Fibroblast of lung (primary cell): ENCODE measurements at regions not wholly inside any gene's neighbourhood (a gene's known extent, or its start where the extent isn't known, plus 50 kb on each side); places are given as distances from the start of the nearest gene placed in this dataset.

Experiments used
- DNase-seq, 2 donors: peaks; one replicate each; pipeline versions ENCODE4 v3.0.0 to v3.0.0-alpha.2; 2010; ENCODE audit warnings: low read depth in 2 of 2
- H2AFZ ChIP-seq: 2 replicates; pipeline ENCODE4 v1.5.1; 2012; ENCODE audit warnings: low read length, control low read depth, inconsistent platforms
- H3K27ac ChIP-seq: 2 replicates; pipeline ENCODE4 v1.5.1; 2011; ENCODE audit warnings: low read length, control low read depth; ENCODE audit not compliant: insufficient read depth
- H3K27me3 ChIP-seq: 2 replicates; pipeline ENCODE4 v1.5.1; 2011; ENCODE audit warnings: mild to moderate bottlenecking, low read length; ENCODE audit not compliant: control insufficient read depth, insufficient read depth
- H3K36me3 ChIP-seq: 2 replicates; pipeline ENCODE4 v1.5.1; 2011; ENCODE audit warnings: low read length; ENCODE audit not compliant: control insufficient read depth, insufficient read depth
- H3K4me1 ChIP-seq: 2 replicates; pipeline ENCODE4 v1.5.1; 2011; ENCODE audit warnings: low read length; ENCODE audit not compliant: control insufficient read depth, insufficient read depth; ENCODE audit errors: extremely low read depth
- H3K4me2 ChIP-seq: 2 replicates; pipeline ENCODE4 v1.5.1; 2011; ENCODE audit warnings: low read length, control low read depth; ENCODE audit not compliant: insufficient read depth; ENCODE audit errors: extremely low read depth
- H3K4me3 ChIP-seq, 4 experiments: fragments of 200-600 bp in 1 of 4; sonication (generic) in 1 of 4; replicated peaks in 1 of 4; 2 replicates each; pipeline ENCODE4 v1.5.1; 2011 to 2016; ENCODE audit warnings: low read length in 4 of 4, low read depth in 3 of 4, mild to moderate bottlenecking in 3 of 4, control low read depth in 2 of 4, inconsistent platforms in 1 of 4, mixed read lengths in 1 of 4; ENCODE audit not compliant: insufficient read depth in 1 of 4; ENCODE audit errors: control extremely low read depth in 1 of 4
- H3K79me2 ChIP-seq: 2 replicates; pipeline ENCODE4 v1.5.1; 2012; ENCODE audit warnings: mild to moderate bottlenecking, low read length, inconsistent platforms; ENCODE audit not compliant: control insufficient read depth, insufficient read depth
- H3K9ac ChIP-seq: 2 replicates; pipeline ENCODE4 v1.5.1; 2011; ENCODE audit warnings: mild to moderate bottlenecking, low read length, control low read depth; ENCODE audit not compliant: insufficient read depth
- H3K9me3 ChIP-seq: 2 replicates; pipeline ENCODE4 v1.5.1; 2012; ENCODE audit warnings: low read depth, low read length; ENCODE audit not compliant: control insufficient read depth, insufficient read depth
- H4K20me1 ChIP-seq: 2 replicates; pipeline ENCODE4 v1.5.1; 2011; ENCODE audit warnings: low read length; ENCODE audit not compliant: control insufficient read depth, insufficient read depth; ENCODE audit errors: extremely low read depth
- EZH2 ChIP-seq: IDR thresholded peaks from 2 replicates; pipeline ENCODE4 v1.5.1; 2012; ENCODE audit warnings: low read length, control low read depth, mild to moderate bottlenecking; ENCODE audit errors: missing control alignments
- TF ChIP-seq, protein P1 (sequence below), 2 donors: IDR thresholded peaks in 1 of 2; conservative IDR thresholded peaks in 1 of 2; 1 replicate in 1 of 2; 2 replicates in 1 of 2; pipeline ENCODE4 v1.5.1; 2011 to 2012; ENCODE audit warnings: low read length in 2 of 2, control low read depth in 1 of 2, inconsistent platforms in 1 of 2, low read depth in 1 of 2, mild to moderate bottlenecking in 1 of 2

DNA sequence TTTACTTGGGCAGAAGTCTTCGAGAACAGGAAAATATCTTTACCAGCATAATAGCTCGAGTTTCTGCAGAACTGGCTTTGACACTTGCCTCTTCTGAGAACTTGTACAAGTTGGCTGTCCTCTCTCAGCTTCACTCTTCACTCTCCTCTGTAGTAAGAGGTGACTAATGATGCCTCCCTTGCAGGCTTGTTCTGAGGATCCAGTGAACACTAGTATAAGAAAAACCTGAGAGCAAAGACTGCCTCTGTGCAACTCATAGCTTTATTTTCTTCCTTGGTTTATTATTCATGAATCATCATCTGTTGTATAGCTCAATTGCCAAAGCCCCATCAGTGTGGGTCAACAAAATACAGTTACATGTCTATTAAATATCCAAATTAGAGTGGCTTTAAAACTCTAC is 266.7 kb upstream of the CLNK start:
- Histone ChIP-seq H3K9me3 (no peaks in the 10 kb centered on the region), H2AFZ (no peak overlapping the region), H3K4me2 (no peak overlapping the region), H3K27me3 (no peaks in the 10 kb centered on the region), H3K4me3 (no peak overlapping the region), H3K36me3 (no peaks in the 10 kb centered on the region), H3K27ac (no peak overlapping the region), H4K20me1 (no peaks in the 10 kb centered on the region), H3K4me1 (no peaks in the 10 kb centered on the region), H3K79me2 (no peaks in the 10 kb centered on the region), H3K9ac (no peak overlapping the region)
- DNase-seq: peak in 1 of 2 donors; percentile 36
- TF ChIP-seq, protein P1, sequence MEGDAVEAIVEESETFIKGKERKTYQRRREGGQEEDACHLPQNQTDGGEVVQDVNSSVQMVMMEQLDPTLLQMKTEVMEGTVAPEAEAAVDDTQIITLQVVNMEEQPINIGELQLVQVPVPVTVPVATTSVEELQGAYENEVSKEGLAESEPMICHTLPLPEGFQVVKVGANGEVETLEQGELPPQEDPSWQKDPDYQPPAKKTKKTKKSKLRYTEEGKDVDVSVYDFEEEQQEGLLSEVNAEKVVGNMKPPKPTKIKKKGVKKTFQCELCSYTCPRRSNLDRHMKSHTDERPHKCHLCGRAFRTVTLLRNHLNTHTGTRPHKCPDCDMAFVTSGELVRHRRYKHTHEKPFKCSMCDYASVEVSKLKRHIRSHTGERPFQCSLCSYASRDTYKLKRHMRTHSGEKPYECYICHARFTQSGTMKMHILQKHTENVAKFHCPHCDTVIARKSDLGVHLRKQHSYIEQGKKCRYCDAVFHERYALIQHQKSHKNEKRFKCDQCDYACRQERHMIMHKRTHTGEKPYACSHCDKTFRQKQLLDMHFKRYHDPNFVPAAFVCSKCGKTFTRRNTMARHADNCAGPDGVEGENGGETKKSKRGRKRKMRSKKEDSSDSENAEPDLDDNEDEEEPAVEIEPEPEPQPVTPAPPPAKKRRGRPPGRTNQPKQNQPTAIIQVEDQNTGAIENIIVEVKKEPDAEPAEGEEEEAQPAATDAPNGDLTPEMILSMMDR (conservative IDR thresholded peaks at IDR 0.05 in 1 of 2, IDR thresholded peaks at IDR 0.05 in 1 of 2; ENCODE audit: low read depth in 1 of 2, low read length in 2 of 2): no peak
- TF ChIP-seq EZH2: no peak

- Histone ChIP-seq H4K20me1 (no peaks in the 10 kb centered on the region), H3K79me2 (no peaks in the 10 kb centered on the region), H2AFZ (no peak overlapping the region), H3K4me2 (no peak overlapping the region), H3K9me3 (no peaks in the 10 kb centered on the region), H3K27me3 (no peaks in the 10 kb centered on the region), H3K36me3 (no peaks in the 10 kb centered on the region), H3K4me1 (no peaks in the 10 kb centered on the region), H3K27ac (no peak overlapping the region), H3K4me3 (no peak overlapping the region), H3K9ac (no peak overlapping the region)
- TF ChIP-seq EZH2: no peak
- TF ChIP-seq, protein P1 (conservative IDR thresholded peaks at IDR 0.05 in 1 of 2, IDR thresholded peaks at IDR 0.05 in 1 of 2; ENCODE audit: low read depth in 1 of 2, low read length in 2 of 2): no peak
- no peak for DNase-seq
Measured at GRCh38 chr4:10949039-10949733, 264.6 kb upstream of the CLNK start.

- H3K9me3 ChIP-seq: no peaks in the 10 kb centered on the region
- H4K20me1 ChIP-seq: no peaks in the 10 kb centered on the region
- no peak overlapping the region for H3K9ac ChIP-seq
Measured at GRCh38 chr4:10947898-10948297, 263.3 kb upstream of the CLNK start.

More at GRCh38 chr4:10947898-10948297, 263.3 kb upstream of the CLNK start:
- H3K4me3 ChIP-seq: no peak overlapping the region
- H3K4me2 ChIP-seq: no peak overlapping the region
- TF ChIP-seq EZH2: no peak
- TF ChIP-seq, protein P1 (conservative IDR thresholded peaks at IDR 0.05 in 1 of 2, IDR thresholded peaks at IDR 0.05 in 1 of 2; ENCODE audit: low read depth in 1 of 2, low read length in 2 of 2): no peak
- no peak for DNase-seq
- no peaks in the 10 kb centered on the region for H3K27me3 ChIP-seq
- no peak overlapping the region for H2AFZ ChIP-seq
- H3K79me2 ChIP-seq: no peaks in the 10 kb centered on the region
- no peaks in the 10 kb centered on the region for H3K4me1 ChIP-seq
- no peaks in the 10 kb centered on the region for H3K36me3 ChIP-seq
- no peak overlapping the region for H3K27ac ChIP-seq
